Activated CD8-positive, alpha-beta memory T cell treated with anti-CD3 and anti-CD28 coated beads for 4 hours (primary cell): ENCODE measurements at regions not wholly inside any gene's neighbourhood (a gene's known extent, or its start where the extent isn't known, plus 50 kb on each side); places are given as distances from the start of the nearest gene placed in this dataset.
"Not testable (repeated sequence)": the region's sequence is repeated elsewhere in the genome, so short reads cannot be mapped to it uniquely, and the experiment has no call there.

Experiments
- DNase-seq, 2 donors: peaks; one replicate each; pipeline ENCODE4 v3.0.0-alpha.2; 2020; ENCODE audit warnings: low read depth in 2 of 2

DNA sequence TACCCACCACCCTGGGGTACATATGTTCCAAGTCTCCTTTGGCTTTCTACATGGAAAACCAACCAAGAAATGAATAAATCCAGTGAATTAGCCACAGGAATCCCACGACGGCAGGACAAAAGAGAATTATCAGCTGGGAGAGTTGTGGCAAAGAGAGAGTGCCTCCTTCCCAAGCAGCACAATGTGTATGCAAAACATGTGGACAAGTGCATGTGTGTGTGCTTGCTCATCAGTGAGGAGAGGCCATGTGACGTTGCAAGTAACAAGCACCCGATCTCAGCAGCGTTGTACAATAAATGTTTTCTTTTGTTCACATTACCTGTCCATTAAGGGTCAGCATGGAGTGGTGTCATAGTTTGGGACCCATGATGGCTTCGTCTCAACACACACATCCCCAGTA, 50.0 kb upstream of the EMX2 start:
- no peak for DNase-seq

DNA sequence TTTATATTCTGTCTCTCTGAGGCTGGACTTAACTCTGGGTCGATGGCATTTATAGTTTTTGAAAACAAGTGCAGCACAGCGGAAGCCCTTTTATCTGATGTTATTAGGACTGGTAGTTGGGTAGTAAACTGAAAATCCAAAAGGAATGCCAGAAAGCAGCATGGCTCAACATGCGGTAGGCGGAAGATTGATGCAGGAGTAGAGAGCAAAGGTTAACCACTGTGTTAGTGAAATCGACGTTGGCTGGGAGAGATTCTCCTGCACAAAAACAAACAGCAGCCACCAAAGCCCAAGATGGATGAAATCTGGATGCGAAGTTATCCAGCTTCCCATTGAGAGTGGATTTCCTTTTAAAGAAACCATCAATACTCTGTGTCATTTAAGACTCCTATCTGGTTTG, 54.5 kb upstream of the EMX2 start:
- no peak for DNase-seq

DNA sequence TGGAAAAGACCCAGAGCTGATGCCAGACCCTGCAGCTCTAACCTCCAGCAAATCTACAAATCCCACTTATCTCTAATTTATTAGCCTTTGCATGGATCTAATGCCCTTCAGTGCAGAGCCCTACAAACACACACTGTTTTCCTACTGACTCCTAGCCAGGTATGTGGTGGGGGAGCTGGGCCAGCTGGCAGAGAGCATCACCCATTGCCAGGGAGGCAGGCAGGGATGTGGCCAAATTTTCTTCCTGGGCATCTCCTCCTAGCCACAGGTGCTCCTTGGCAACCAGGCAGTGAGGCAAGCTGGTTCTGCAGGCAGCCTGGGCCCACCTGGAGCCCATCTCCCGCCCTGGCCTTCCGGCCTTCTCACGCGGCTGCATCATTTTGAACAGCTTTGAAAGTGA, 55.9 kb upstream of the EMX2 start:
- DNase-seq: no peak

DNA sequence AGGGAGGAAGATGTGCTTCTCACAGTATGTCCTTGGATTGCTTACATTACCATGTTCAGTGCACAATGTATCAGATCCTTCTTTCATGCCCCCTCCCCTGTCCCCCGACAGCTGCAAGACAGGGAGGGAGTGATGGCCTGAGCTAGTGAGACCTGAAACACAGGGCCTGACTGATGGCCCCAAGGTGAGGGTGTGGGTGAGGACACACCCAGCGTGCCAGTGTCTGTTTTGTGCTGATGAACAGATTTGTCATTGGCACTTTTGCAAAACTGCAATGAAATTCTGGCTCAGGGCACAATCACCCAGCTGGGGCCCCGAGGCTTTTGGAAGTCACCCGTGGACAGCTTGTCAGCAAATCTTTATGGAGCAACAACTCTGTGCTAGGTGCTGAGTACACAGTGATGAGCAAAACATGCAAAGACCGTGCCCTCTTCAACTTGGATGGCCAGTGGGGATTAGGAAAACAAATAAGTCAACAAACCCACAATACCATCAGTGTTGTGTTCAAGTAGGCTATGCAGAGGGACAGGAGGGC, 59.4 kb upstream of the EMX2 start:
- no peak for DNase-seq

DNA sequence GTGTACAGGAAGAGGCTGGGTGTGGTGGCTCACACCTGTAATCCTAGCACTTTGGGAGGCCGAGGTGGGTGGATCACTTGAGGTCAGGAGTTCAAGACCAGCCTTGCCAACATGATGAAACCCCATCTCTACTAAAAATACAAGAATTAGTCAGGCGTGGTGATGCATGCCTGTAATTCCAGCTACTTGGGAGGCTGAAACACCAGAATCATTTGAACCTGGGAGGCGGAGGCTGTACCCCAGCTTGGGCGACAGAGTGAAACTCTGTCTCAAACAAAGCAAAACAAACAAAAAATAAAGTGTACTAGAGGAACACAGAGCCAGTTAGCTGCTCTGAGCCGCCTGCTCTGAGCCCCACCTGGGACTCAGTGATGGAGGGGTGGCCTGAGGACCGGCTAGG, 61.5 kb upstream of the EMX2 start:
- DNase-seq: not testable (repeated sequence)

DNA sequence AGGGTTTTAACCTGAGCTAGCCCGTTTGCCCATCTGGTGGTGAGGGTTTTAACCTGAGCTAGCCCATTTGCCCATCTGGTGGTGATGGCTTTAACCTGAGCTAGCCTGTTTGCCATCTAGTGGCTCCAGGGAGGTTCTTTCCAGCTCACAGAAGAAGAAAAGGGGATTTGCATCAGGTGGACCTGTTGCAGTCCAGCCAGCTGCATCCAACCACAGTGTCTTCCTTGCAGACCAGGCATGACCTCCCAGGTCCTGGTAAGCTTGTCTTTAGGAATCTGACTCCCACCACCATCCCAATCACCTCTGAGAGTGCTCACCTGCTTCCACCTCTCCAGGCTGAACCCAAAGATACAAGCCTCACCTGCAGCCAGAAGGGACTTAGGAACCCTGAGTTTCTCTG, 62.4 kb upstream of the EMX2 start:
- DNase-seq: no peak

DNA sequence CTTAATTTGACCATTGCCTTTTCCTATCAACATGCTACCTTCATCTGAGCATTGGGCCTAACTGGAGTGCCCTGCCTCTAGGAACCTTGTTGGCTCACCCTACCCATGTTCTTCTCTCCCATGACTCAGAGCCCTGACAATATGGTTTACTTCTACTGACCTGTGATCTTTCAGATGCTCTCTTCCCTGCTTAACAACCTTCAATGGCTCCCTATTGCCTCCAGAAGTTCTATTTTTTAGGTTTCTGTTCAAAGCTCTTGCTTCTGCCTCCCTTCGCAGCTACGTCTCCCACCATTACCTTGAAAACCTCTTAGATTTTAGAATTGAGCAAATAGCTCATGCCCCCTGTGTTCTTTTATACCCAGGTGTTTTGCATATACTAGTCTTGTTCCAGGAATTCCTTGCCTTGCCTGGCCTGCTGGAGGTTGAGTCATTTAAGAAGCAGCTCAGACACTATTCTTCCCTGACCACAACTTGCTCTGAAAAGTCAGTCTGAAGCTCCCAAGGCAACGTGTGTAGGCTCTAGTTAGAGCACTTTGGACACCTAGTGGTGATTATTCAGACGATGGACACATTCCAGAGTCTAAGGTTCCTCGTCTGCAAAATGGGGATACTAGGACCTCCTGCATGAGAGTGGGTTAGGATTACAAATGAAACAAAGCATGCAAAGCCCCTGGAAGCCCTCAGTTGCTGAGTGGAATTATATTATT, 64.4 kb upstream of the EMX2 start:
- no peak for DNase-seq

DNA sequence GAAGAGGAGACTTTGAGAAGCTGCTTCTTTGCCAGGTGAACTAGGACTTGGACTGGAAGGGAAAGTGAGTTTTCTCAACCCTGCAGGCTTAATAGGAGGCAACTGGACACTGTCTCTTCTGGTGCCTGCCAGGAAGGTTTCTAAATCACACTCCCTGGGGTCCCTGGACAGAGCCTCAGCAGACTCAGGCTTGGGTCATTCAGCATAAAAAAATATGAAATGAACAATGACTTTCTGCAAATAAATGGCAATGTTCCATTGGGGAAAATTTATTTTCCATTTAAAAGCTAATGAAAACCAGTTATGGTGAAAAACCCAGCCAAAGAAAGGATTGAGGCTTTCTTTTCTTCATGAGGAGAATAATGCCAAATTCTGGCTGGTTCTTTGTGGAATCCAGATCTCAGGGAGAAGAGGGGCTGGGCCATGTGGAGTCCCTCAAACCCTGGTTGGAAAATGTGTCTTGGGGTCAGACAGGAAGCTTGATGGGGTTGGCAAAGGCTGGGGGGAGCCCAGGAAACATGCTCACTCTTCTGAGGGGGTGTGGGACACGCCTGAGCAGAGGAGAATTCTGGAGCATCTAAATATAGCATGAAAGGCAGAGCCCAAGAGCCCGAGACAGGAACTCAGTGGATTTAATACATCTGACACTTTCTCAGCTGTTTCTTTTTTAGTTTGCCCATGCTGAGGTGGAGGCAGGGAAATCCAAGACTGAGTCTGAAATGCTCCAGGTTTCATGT, 65.2 kb upstream of the EMX2 start:
- no peak for DNase-seq

DNA sequence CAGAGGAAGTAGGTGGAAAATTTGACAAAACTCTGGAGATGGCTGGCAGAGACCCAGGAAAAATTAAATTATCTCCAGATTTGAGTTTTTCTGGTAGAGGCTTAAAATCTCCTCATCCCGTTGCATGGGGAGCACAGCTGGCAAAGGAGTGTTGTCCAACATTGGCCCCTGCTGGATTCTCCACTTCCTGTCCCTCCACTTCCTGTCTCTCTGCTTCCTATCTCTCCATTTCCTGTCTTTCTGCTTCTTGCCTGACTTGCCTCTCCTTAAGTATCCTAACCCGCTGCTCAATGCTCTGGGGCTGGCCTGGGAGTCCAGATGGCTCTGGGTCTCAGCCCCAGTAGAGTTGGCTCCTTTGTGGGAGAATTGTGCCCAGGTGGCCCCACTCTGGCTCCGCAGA, 65.8 kb upstream of the EMX2 start:
- no peak for DNase-seq

DNA sequence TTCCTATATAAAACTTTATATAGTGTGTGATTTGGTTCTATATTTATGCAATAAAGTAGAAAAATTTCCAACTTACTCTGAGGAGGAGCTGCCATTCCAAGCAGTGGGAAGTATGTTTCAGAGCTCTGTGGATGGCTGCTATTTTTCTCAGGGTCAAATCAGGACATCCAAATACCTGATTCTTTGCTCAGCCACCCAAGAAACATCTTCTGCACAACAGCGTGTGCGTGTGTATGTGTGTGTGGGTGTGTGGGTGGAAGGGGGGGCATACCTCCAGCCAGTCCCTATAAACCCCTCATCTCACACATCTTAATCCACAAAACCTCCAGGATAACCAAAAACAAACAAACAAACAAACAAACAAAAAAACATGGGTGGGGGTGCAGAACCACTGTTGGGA, 66.3 kb upstream of the EMX2 start:
- no peak for DNase-seq

DNA sequence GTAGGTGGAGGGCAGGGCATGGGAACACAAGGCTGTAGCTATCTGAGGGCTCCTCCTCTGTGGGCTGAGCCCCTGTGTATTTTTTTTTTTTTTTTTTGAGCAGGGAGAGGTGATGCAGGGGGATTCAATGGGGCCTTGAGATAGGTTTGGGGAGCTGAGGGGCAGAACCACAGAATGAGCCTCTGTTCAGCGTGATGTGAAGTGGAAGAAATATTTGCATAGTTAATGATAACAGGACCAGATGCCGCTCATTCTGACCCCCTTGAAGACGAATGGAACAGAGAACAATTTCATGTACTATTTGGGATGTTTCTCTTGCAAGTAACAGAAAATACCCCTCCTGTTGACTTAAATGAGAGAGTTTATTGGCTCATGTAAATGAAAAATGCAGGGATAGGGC, 69.7 kb upstream of the EMX2 start:
- no peak for DNase-seq

DNA sequence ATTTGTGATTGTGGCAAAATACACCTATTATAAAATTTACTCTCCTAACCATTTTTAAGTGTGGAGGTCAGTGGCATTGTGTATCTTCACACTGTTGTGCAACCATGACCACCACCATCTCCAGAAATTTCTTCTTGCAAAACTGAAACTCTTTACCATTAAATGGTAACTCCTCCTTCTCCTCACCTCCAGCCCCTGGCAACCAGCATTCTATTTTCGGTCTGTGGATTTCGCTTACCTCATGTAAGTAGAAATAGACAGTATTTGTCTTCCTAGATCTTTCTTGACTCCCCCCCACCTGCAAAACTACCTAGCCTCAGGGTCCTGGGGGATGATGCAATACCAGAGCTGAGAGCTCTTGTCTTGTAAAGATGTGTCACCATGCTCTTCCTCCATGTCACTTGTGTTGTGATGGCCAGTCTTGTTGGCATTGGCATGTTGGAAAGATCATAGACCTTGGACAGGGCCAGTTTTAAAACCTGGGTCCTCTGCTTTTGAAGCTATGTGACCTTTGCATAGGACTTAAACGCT, 71.1 kb upstream of the EMX2 start:
- no peak for DNase-seq

DNA sequence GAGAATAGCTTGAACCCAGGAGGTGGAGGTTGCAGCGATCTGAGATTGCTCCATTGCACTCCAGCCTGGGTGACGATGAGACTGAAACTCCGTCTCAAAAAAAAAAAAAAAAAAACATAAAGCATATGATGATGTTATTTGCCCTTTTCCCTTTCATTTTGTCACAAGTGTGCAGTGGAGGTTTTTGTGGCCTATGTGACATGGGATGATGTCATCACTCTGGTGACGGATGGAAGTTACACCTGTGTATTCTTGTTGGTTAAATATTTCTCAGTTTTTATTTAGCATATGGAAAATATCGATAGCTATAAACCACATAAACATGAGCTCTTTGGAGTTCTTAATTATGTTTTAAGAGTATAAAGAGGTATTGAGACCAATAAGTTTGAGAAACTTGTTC, 71.8 kb upstream of the EMX2 start:
- no peak for DNase-seq

DNA sequence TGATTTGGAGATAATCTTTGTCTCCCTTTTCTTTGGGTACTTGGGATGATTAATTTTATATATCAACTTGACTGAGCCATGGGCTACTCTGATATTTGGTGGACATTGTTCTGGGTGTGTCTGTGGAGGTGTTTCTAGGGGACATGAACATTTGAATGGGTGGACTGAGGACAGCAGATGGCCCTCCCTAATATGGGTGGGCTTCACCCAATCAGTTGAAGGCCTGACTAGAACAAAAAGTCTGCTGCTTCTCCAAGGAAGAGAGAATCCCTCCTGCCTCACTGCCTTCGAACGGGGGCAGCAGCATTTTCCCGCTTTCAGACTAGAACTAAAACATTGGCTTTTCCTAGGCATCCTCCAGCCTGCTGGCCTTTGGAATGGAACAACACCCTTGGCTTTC, 73.9 kb upstream of the EMX2 start:
- DNase-seq: no peak

DNA sequence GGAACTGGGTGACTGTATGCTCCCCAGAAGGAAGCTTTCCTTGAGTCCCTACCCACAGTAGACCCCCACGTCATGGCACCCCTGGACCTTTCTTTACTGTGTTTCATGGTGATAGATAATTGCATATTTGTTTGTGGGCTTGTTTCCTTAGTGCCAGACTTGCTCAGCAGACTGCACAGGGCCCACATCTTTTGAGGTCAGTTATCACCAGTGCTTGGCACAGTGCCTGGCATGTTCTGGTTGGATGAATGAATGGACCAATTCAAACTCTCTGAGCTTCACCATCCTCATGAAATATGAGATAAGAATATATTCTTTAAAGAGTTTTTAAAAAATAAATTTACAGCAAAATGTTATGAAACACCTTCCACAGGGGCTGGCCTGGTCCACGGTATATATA, 78.4 kb upstream of the EMX2 start:
- DNase-seq: no peak

DNA sequence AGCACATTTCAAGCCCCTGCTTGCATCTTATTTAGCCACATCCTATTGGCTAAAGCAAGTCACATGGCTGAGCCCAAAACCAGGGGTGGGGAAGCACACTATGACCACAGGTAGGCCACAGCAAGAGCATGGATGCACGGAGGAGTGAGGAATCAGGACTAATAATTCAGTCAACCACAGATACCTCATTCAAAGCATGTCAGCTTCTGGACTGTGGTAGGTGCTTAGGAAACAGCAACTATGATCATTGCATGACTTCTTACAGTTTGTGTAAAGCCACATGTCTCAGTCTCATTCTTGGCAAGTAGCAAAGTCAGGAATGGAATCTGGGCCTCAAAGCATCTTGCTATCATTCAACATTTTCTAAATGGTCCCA, 79.0 kb upstream of the EMX2 start:
- no peak for DNase-seq

DNA sequence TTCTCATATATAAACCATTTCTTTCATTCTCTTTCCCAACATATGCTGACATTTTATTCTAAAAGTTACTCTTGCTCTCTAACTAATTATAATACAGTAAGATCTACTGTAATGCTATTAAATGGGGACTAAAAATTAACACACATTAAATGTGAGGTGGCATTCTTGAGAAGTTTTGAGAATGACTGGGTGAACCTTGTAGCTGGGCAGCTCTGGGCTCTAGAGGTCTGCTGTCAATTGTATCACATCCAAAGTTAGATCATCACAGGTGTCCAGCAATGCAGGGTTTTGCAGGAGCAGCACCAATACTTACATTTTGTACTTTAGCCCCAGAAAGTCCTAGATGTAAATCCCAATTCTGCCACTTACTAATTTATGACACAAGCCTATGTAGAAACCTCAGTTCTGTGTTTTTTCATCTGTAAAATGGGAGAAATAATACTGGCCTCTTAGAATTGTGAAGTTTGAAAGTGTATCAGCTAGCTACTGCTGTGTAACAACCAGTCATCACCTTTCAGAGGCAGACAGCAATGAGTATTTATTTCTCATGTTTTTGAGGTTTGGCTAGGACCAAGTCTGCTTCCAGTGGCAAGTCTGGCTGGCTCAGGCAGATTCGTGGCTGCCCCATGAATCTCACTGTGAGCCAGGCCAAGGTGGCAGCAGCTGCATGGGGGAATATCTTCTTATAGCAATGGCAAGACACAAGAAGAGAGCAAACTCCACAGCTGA, 79.6 kb upstream of the EMX2 start:
- no peak for DNase-seq

DNA sequence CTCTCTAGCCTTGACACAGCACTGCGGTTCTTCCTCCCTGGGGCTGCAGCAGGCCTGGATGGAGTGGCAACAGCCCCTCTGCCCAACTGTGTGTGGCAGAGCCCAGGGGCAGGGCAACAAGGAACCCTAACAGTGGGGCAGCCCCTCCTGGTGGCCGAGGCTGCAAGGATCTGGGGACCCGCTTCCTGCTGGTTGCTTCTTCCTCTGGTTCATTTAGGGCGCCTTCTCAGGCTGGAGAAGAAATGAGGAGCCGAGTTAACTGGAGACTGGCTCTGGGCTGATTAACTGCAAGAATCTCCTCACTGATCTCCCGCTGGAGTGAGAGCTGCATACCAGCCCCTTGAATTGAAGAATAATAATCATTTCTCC, 80.1 kb upstream of the EMX2 start:
- DNase-seq: no peak

DNA sequence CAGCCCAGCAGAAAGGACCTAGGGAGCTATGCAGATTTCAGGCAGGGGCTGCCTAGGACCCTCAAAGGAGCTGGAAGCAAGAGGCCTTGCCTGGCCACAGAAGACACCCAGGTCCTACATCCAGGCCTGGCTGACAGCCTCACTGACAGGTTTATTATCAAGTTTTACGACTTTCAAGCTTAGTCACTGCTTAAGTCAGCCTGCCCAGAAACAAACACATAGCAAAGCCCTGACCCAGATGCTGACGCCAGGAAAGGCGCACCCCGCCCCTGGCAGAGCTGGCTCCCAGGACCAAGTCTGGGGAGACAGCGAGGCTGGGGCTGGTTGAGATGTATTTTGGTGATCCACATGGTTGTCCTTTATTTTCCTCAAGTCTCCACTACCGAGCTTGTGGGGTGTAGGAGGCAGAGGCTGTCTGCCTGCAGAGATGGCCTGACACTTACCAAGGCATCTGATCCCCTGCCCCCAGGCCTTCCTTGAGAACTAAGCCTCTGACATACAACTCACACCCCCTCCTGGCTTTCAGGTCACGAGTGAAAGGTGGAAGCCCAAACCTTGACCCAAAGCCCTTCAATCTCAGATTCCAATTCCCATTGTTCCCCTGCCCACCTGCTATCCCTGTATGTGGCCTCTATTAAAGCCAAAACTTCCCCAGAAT, 80.7 kb upstream of the EMX2 start:
- DNase-seq: no peak

DNA sequence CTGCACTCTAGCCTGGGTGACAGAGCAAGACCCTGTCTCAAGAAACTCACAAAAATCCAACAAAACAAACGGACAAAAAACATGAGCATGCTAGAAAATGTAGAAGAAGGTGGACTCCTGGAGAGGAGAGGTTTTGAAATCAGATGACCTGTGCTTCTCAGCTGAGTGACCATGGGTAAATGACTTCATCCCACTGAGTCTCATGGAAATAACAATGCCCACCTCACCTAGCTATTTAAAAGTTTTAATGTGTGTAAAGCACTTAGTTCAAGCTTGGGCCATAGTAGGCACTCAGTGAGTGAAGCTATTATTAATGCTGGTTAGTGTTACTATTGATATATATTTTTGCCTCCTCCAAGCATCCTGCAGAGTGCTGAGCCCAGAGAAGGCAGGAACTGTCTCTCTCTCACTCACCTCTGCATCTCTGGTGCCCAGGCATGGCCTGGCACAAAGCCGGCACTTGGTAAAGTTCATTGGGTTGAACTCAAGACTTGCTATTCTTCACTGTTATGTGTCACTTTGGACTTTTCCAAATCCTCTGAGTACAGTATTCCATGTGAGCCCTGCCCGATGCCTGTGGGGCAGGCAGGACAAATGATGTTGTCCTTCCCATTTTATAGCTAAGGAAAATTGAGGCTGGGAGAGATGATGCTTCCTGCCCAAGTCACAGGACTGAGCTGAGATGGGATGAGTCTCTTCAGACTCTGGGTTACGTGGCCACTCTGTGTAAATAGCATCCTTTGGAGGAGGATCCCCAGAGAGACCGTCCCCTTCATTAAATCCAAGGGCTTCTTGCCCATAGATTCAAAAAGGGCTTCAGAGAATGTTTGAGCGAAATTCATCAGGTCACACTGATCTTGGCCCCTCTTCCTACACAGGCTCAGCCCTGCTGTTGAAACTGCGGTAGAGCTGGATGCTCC, 81.4 kb upstream of the EMX2 start:
- DNase-seq: no peak

DNA sequence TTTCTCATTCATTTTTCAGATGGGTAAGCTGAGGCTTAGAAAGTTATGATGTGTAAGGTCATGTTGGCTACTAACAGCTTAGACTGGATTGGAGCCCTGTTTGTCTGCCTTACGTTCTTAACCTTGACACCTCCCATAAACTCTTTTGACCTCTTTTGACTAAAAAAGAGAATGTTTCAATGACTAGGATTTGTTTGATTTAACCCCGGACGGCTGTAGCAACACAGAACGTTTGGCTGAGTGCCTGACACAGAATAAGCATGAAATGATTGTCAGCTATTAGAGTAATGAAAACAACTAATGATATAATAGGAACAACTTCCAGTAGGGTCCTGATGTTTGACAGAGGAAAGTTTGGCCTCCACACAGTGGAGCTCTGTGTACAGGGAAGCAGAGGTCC, 83.3 kb upstream of the PDZD8 start:
- no peak for DNase-seq
